H1 (cell line): ENCODE measurements at regions not wholly inside any gene's neighbourhood (a gene's known extent, or its start where the extent isn't known, plus 50 kb on each side); places are given as distances from the start of the nearest gene placed in this dataset.

Source experiments
- CTCF ChIA-PET: fragments of 300-600 bp; sonication (Branson Sonifier 250); formaldehyde crosslinking; loops from one replicate; lab custom pipeline; 2021; ENCODE audit not compliant: partially characterized antibody; lab: Charles Lee
- POLR2A ChIA-PET: fragments of 300-600 bp; sonication (Branson Sonifier 250); formaldehyde crosslinking; loops from one replicate; lab custom pipeline; 2021; ENCODE audit warnings: inconsistent platforms; ENCODE audit not compliant: partially characterized antibody; lab: Charles Lee
- DNase-seq, 2 experiments: peaks; one replicate each; pipeline versions ENCODE4 v3.0.0 to v3.0.0-alpha.2; 2010 to 2022; ENCODE audit warnings: low spot score in 2 of 2, low read depth in 1 of 2, mixed read lengths in 1 of 2
- FAIRE-seq: peaks from 2 replicates; lab custom pipeline; 2011; peaks lifted over from hg19 to GRCh38; lab: Jason Lieb, UNC
- H2AFZ ChIP-seq: 2 replicates; pipeline ENCODE4 v1.8.1; 2012; ENCODE audit warnings: low read length, inconsistent platforms
- H2AK5ac ChIP-seq: 2 replicates; pipeline ENCODE4 v1.6.1; 2013; ENCODE audit warnings: low read depth, low read length
- H2BK120ac ChIP-seq: replicated peaks from 2 replicates; pipeline ENCODE3; 2013; ENCODE audit warnings: low read depth, low read length, inconsistent platforms
- H2BK12ac ChIP-seq: 2 replicates; pipeline ENCODE4 v1.6.1; 2013; ENCODE audit warnings: low read depth, low read length
- H2BK15ac ChIP-seq: 2 replicates; pipeline ENCODE4 v1.6.1; 2013; ENCODE audit warnings: low read length
- H2BK20ac ChIP-seq: 2 replicates; pipeline ENCODE4 v1.6.1; 2013; ENCODE audit warnings: low read length
- H2BK5ac ChIP-seq: 2 replicates; pipeline ENCODE4 v1.6.1; 2013; ENCODE audit warnings: low read depth, low read length
- H3K14ac ChIP-seq: 2 replicates; pipeline ENCODE4 v1.6.1; 2013; ENCODE audit warnings: inconsistent platforms; ENCODE audit not compliant: insufficient read length
- H3K18ac ChIP-seq: 2 replicates; pipeline ENCODE4 v1.6.1; 2013; ENCODE audit warnings: low read length; ENCODE audit errors: extremely low read depth
- H3K23ac ChIP-seq: 2 replicates; pipeline ENCODE4 v1.6.1; 2013; ENCODE audit warnings: inconsistent platforms; ENCODE audit not compliant: insufficient read length
- H3K23me2 ChIP-seq: 2 replicates; pipeline ENCODE4 v1.6.1; 2013; ENCODE audit warnings: low read depth, low read length
- H3K27ac ChIP-seq: 2 replicates; pipeline ENCODE4 v1.6.1; 2011; ENCODE audit warnings: low read depth, low read length, inconsistent platforms
- H3K27me3 ChIP-seq, 4 experiments: replicated peaks in 1 of 4; 1 replicate in 1 of 4; 2 replicates in 3 of 4; pipeline versions ENCODE4 v1.6.1 to v1.8.1; 2011 to 2013; ENCODE audit warnings: low read length in 3 of 4, mild to moderate bottlenecking in 3 of 4, inconsistent platforms in 2 of 4, mixed read lengths in 2 of 4, moderate library complexity in 1 of 4; ENCODE audit not compliant: control insufficient read depth in 3 of 4, insufficient read depth in 3 of 4; ENCODE audit errors: extremely low read depth in 1 of 4
- H3K36me3 ChIP-seq, 4 experiments: 2 replicates each; pipeline versions ENCODE4 v1.6.1 to v1.8.1; 2011 to 2013; ENCODE audit warnings: mild to moderate bottlenecking in 4 of 4, low read length in 3 of 4, moderate library complexity in 2 of 4, control low read depth in 1 of 4, inconsistent platforms in 1 of 4; ENCODE audit not compliant: insufficient read depth in 4 of 4, control insufficient read depth in 2 of 4
- H3K4ac ChIP-seq: replicated peaks from 2 replicates; pipeline ENCODE3; 2013; ENCODE audit warnings: low read length, low read depth, mixed read lengths, inconsistent platforms; ENCODE audit not compliant: insufficient read length
- H3K4me1 ChIP-seq, 4 experiments: replicated peaks in 1 of 4; 1 replicate in 1 of 4; 2 replicates in 3 of 4; pipeline versions ENCODE4 v1.6.1 to v1.8.1; 2011 to 2013; ENCODE audit warnings: low read length in 3 of 4, inconsistent platforms in 2 of 4, mixed read lengths in 1 of 4; ENCODE audit not compliant: insufficient read depth in 4 of 4, control insufficient read depth in 3 of 4
- H3K4me2 ChIP-seq, 2 experiments: 2 replicates each; pipeline versions ENCODE4 v1.6.1 to v1.8.1; 2011 to 2013; ENCODE audit warnings: low read depth in 2 of 2, low read length in 2 of 2, control low read depth in 1 of 2, inconsistent platforms in 1 of 2, mild to moderate bottlenecking in 1 of 2; ENCODE audit not compliant: insufficient read depth in 1 of 2
- H3K4me3 ChIP-seq, 4 experiments: fragments of 200-600, 300-600 bp in 1 of 4; sonication (generic), shearing (Covaris generic), sonication (Bioruptor Twin) in 1 of 4; 2 replicates each; pipeline versions ENCODE4 v1.5.1 to v1.8.1; 2011 to 2016; ENCODE audit warnings: low read length in 4 of 4, low read depth in 3 of 4, control low read depth in 2 of 4, inconsistent platforms in 2 of 4, mild to moderate bottlenecking in 2 of 4, mixed read lengths in 1 of 4, moderate library complexity in 1 of 4; ENCODE audit not compliant: insufficient read depth in 2 of 4; ENCODE audit errors: extremely low read depth in 1 of 4
- H3K56ac ChIP-seq: replicated peaks from 2 replicates; pipeline ENCODE3; 2013; ENCODE audit warnings: low read depth, mild to moderate bottlenecking, mixed read lengths, low read length, inconsistent platforms; ENCODE audit not compliant: insufficient read length
- H3K79me1 ChIP-seq: 2 replicates; pipeline ENCODE4 v1.6.1; 2013; ENCODE audit warnings: low read depth, low read length, control low read depth
- H3K79me2 ChIP-seq, 2 experiments: 2 replicates each; pipeline versions ENCODE4 v1.6.1 to v1.8.1; 2012 to 2013; ENCODE audit warnings: low read length in 2 of 2, mild to moderate bottlenecking in 2 of 2, inconsistent platforms in 1 of 2; ENCODE audit not compliant: insufficient read depth in 2 of 2, control insufficient read depth in 1 of 2
- H3K9ac ChIP-seq, 4 experiments: replicated peaks in 1 of 4; 1 replicate in 1 of 4; 2 replicates in 3 of 4; pipeline versions ENCODE4 v1.6.1 to v1.8.1; 2011 to 2013; ENCODE audit warnings: low read depth in 3 of 4, low read length in 3 of 4, control low read depth in 2 of 4, mild to moderate bottlenecking in 2 of 4, moderate library complexity in 2 of 4, inconsistent platforms in 1 of 4; ENCODE audit errors: extremely low read depth in 1 of 4
- H3K9me3 ChIP-seq, 2 experiments: 2 replicates each; pipeline versions ENCODE4 v1.6.1 to v1.8.1; 2012 to 2013; ENCODE audit warnings: mild to moderate bottlenecking in 2 of 2, moderate library complexity in 2 of 2, control low read depth in 1 of 2, inconsistent platforms in 1 of 2, low read depth in 1 of 2, low read length in 1 of 2, mixed read lengths in 1 of 2; ENCODE audit not compliant: insufficient read depth in 2 of 2
- H4K20me1 ChIP-seq, 2 experiments: replicated peaks in 1 of 2; 2 replicates each; pipeline versions ENCODE3 to v1.8.1; 2011 to 2013; ENCODE audit warnings: inconsistent platforms in 2 of 2, low read length in 2 of 2, mild to moderate bottlenecking in 1 of 2; ENCODE audit not compliant: insufficient read depth in 2 of 2, control insufficient read depth in 1 of 2
- H4K5ac ChIP-seq: 2 replicates; pipeline ENCODE4 v1.6.1; 2013; ENCODE audit warnings: low read length, low read depth, mixed read lengths, inconsistent platforms; ENCODE audit not compliant: insufficient read length
- H4K8ac ChIP-seq: 2 replicates; pipeline ENCODE4 v1.8.0; 2013; ENCODE audit warnings: mild to moderate bottlenecking, moderate library complexity, low read length, inconsistent platforms; ENCODE audit not compliant: insufficient read depth; ENCODE audit errors: extremely low read depth
- H4K91ac ChIP-seq: replicated peaks from 2 replicates; pipeline ENCODE3; 2013; ENCODE audit warnings: low read length, mixed read lengths, inconsistent platforms; ENCODE audit not compliant: insufficient read length
- BACH1 ChIP-seq: IDR thresholded peaks from 2 replicates; pipeline ENCODE4 v1.6.1; 2012; ENCODE audit warnings: low read length, improper control_type of control experiment
- BRCA1 ChIP-seq: IDR thresholded peaks from 2 replicates; pipeline ENCODE4 v1.6.1; 2012; ENCODE audit warnings: low read depth, low read length, improper control_type of control experiment
- CBX8 ChIP-seq: fragments of 300-800, 300-1000 bp; sonication (generic); IDR thresholded peaks from 2 replicates; pipeline ENCODE4 v1.7.1; 2016; ENCODE audit warnings: low read depth, low read length, borderline replicate concordance
- CHD1 ChIP-seq: IDR thresholded peaks from 2 replicates; pipeline ENCODE4 v1.6.1; 2012; ENCODE audit warnings: low read depth, low read length, improper control_type of control experiment
- CHD2 ChIP-seq: IDR thresholded peaks from 2 replicates; pipeline ENCODE4 v1.6.1; 2012; ENCODE audit warnings: low read length, improper control_type of control experiment
- CREB1 ChIP-seq: IDR thresholded peaks from 2 replicates; pipeline ENCODE4 v1.6.1; 2012; ENCODE audit warnings: inconsistent platforms
- CTBP2 ChIP-seq: IDR thresholded peaks from 2 replicates; pipeline ENCODE4 v1.7.0; 2011; ENCODE audit warnings: borderline replicate concordance, mild to moderate bottlenecking, moderate library complexity, mixed read lengths, low read length; ENCODE audit not compliant: insufficient read depth, insufficient read length
- EP300 ChIP-seq, 2 experiments: IDR thresholded peaks; 1 replicate in 1 of 2; 2 replicates in 1 of 2; pipeline ENCODE4 v1.6.1; 2011 to 2012; ENCODE audit warnings: low read depth in 2 of 2, low read length in 2 of 2, mild to moderate bottlenecking in 2 of 2, borderline replicate concordance in 1 of 2, inconsistent platforms in 1 of 2, moderate library complexity in 1 of 2
- GTF2F1 ChIP-seq: IDR thresholded peaks from 2 replicates; pipeline ENCODE4 v1.6.1; 2012; ENCODE audit warnings: low read depth, low read length, improper control_type of control experiment, borderline replicate concordance
- HDAC6 ChIP-seq: IDR thresholded peaks from one replicate; pipeline ENCODE4 v1.7.1; 2012; ENCODE audit warnings: low read depth, mild to moderate bottlenecking, inconsistent platforms, low read length, moderate library complexity
- JUND ChIP-seq: IDR thresholded peaks from 2 replicates; pipeline ENCODE4 v1.6.1; 2011; ENCODE audit warnings: mild to moderate bottlenecking, improper control_type of control experiment, low read length
- RBBP5 ChIP-seq: IDR thresholded peaks from 2 replicates; pipeline ENCODE4 v1.7.1; 2012; ENCODE audit warnings: low read depth, mild to moderate bottlenecking, inconsistent platforms, low read length, moderate library complexity, borderline replicate concordance
- SAP30 ChIP-seq: fragments of 300-600 bp; sonication (generic); IDR thresholded peaks from 2 replicates; pipeline ENCODE4 v1.7.1; 2012; ENCODE audit warnings: low read length, moderate library complexity, mild to moderate bottlenecking, inconsistent platforms; ENCODE audit not compliant: insufficient read depth, insufficient replicate concordance
- SP1 ChIP-seq: IDR thresholded peaks from 2 replicates; pipeline ENCODE4 v1.6.1; 2011; ENCODE audit warnings: low read depth, low read length
- TCF12 ChIP-seq: IDR thresholded peaks from 2 replicates; pipeline ENCODE4 v1.6.1; 2011; ENCODE audit warnings: low read depth, mild to moderate bottlenecking, low read length
- ZNF274 ChIP-seq: IDR thresholded peaks from 2 replicates; pipeline ENCODE4 v1.7.0; 2012; ENCODE audit warnings: low read length, borderline replicate concordance; ENCODE audit errors: extremely low read depth
- TF ChIP-seq, protein P1 (sequence below): IDR thresholded peaks from 2 replicates; pipeline ENCODE4 v1.6.1; 2012; ENCODE audit warnings: inconsistent platforms

DNA sequence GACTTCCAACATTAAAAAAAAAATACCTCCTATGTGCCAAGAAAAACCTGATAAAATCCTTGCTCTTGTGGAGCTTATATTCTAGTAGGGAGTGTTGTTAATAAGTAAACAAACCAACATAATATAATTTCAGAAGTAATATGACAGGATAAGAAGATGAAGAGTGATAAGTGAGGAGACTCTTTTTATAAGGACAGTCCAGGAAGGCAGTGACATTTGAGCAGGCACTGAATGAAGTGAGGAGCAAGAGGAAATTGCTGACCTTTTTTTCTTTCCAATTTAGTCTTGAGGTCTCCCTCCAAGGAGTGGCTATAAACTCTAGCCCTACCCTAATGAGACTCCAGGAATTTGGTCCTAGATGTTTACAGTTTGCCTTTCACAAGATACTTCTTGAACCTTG lies 715.7 kb downstream of the SLITRK1 start:
- no peak overlapping the region for H3K4me3 ChIP-seq
- no peak overlapping the region for H3K9ac ChIP-seq
- H3K4ac ChIP-seq: no peak overlapping the region
- CTCF ChIA-PET: no interaction called here
- no peak overlapping the region for H4K5ac ChIP-seq
- FAIRE-seq (no peak), DNase-seq (no peak)
- no peak overlapping the region for H4K8ac ChIP-seq
- H3K23ac ChIP-seq: no peak overlapping the region
- H3K18ac ChIP-seq: no peak overlapping the region
- no peak overlapping the region for H2BK120ac ChIP-seq
- H3K9me3 ChIP-seq: peaks cover 5 to 6% of the 10 kb centered on the region in 2 experiments; a peak in 1 of 4 replicates
- no peak overlapping the region for H2AK5ac ChIP-seq
- H3K27me3 ChIP-seq: no peaks in the 10 kb centered on the region
- H2AFZ ChIP-seq: no peak overlapping the region
- H2BK20ac ChIP-seq: no peak overlapping the region
- no peak overlapping the region for H2BK5ac ChIP-seq
- POLR2A ChIA-PET: no interaction called here
- H4K20me1 ChIP-seq: no peaks in the 10 kb centered on the region
- H3K23me2 ChIP-seq: no peaks in the 10 kb centered on the region
- H3K79me1 ChIP-seq: no peaks in the 10 kb centered on the region
- H2BK15ac ChIP-seq: no peak overlapping the region
- H3K79me2 ChIP-seq: no peaks in the 10 kb centered on the region
- H3K36me3 ChIP-seq: no peaks in the 10 kb centered on the region
- no peak overlapping the region for H3K27ac ChIP-seq
- H3K14ac ChIP-seq: no peak overlapping the region
- no peak overlapping the region for H3K4me2 ChIP-seq
- no peak for TF ChIP-seq GTF2F1
- no peak for TF ChIP-seq SP1
- TF ChIP-seq TCF12: no peak
- no peak for TF ChIP-seq HDAC6
- TF ChIP-seq CBX8: no peak
- TF ChIP-seq EP300 (IDR thresholded peaks at IDR 0.05; ENCODE audit: borderline replicate concordance in 1 of 2, low read depth in 2 of 2, low read length in 2 of 2): no peak
- TF ChIP-seq, protein P1, sequence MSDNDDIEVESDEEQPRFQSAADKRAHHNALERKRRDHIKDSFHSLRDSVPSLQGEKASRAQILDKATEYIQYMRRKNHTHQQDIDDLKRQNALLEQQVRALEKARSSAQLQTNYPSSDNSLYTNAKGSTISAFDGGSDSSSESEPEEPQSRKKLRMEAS: no peak
- TF ChIP-seq BACH1: no peak
- no peak for TF ChIP-seq CHD1
- TF ChIP-seq ZNF274: no peak
- no peak for TF ChIP-seq CHD2
- TF ChIP-seq CTBP2: no peak
- TF ChIP-seq BRCA1: no peak
- TF ChIP-seq JUND: no peak
- TF ChIP-seq CREB1: no peak
- no peak for TF ChIP-seq RBBP5
- no peak for TF ChIP-seq SAP30
- H3K56ac ChIP-seq: no peak overlapping the region
- H2BK12ac ChIP-seq: no peak overlapping the region
- H3K4me1 ChIP-seq: no peaks in the 10 kb centered on the region
- H4K91ac ChIP-seq: no peak overlapping the region
